HG03280 (cell line): ENCODE measurements at regions not wholly inside any gene's neighbourhood (a gene's known extent, or its start where the extent isn't known, plus 50 kb on each side); places are given as distances from the start of the nearest gene placed in this dataset.

ENCODE experiments used
- ATAC-seq: cut with Tn5 transposase; IDR thresholded peaks from one replicate; pipeline ENCODE4 v1.9.1; 2021; ENCODE audit warnings: mild to moderate bottlenecking, moderate library complexity; ENCODE audit not compliant: unreplicated experiment

- no peak for ATAC-seq
Measured at GRCh38 chr6:141347086-141347485, 785.6 kb upstream of the GJE1 start.

- ATAC-seq = no peak
Measured at GRCh38 chr6:141346535-141346934, 786.2 kb upstream of the GJE1 start.

DNA sequence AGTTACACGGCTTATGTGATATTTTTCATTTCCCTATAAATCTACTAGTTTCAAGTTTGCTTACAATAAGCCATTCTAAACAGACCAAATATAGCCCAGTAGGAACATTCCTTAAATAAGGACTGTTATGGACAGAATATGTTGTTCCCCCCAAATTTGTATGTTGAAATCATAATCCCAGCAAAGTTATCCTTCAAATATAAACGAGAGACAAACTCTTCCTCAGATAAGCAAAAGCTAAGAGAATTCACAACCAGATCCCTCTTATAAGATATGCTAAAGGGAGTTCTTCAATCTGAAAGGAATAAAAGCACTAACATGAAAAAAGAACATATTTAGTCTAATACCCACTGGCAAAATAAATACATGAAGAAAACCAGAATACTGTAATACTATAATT, 795.5 kb upstream of the GJE1 start:
- ATAC-seq = no peak

DNA sequence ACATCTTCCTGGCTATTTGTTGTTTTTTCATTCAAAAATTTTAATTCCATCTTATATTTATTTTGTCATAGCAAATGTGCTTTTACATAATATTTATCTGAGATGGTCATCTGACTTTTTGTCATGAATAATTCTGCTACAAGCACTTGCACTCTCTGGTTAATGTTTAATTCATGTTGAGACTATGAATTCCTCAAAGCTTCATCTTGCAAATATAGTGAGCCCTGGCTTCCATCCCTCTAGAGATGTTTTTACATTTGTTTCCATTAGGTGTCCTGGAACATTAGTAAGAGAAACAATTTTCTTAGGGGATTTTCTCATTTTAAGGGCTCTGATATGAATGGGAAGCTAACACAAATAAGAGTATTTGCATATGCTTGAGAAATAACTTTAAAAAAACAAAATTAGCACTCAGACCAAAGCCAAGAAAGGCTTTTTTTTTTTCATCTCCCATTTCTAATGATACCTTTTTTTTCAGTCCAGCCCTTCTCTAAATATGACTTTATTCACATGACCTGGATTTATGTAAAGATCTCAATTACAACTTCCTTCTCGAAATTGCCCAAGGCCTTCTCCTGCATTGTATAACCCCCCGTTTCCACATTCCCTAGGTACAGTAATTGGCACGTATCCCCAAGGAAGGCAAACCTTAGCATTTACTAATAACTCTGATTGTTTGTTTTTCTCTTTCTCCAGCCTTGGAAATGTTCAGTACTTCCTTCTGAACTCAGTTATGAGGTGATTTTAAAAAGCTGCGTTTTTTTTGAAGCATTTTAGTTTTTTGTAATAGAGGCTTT, 797.0 kb upstream of the GJE1 start:
- no peak for ATAC-seq

DNA sequence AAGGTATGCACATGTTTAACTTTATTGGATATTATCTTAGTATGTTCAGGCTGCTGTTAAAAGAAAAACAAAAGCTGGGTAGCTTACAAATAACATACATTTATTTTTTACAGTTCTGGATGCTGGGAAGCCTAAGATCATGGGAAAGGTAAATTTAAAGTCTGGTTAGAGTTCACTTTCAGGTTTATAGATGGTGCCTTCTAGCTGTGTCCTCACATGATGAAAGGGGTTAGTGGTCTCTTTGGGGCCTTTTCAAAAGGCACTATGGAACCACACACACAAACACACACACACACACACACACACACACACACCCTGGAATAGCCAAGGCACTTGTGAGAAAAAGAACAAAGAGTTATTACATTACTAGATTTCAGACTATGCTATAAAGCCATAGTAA, 805.8 kb upstream of the GJE1 start:
- no peak for ATAC-seq

GRCh38 chr6:141326426-141326825, 806.3 kb upstream of the GJE1 start:
- peak; percentile 70 for ATAC-seq

DNA sequence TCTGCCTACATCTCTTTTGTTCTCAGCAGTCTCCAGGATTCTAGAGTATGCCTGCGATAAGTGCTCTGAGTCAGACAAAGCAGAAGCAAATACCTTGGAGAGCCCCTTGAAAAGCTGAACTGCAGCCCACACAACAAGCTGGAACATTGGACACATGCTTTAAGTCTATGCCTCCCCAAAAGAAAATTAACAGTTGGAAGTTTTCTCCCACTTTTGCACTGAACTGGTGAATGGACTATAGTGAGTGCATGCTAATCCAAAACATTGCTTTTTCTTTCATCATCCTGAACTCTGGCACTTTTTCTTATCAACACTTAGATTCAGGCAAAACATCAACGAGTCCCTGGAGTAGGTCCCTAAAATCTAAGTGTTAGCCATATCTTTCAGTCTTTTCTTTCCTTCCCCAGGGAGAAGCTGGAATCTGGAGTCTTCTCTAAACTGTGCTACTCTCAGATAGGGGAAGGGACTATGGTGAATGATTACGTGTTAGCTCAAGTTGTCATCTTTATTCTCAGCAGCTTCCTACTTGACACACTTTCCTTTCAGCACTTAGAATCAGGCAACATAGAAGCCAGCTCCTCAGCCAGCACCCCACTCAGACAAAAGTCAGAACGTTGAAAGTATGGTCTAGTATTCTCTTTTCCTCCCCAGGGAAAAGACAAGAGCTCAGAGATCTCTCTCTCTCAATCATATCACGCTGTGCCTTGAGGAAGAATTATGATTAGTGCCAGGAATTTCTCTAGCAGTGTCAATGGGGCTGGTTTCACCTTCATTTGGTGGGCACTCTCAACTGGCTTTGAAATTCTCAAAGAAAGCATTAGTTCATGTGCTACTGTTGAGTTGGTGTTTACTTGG, 811.0 kb upstream of the GJE1 start:
- no peak for ATAC-seq

GRCh38 chr6:141316236-141316635, 816.5 kb upstream of the GJE1 start:
- no peak for ATAC-seq

DNA sequence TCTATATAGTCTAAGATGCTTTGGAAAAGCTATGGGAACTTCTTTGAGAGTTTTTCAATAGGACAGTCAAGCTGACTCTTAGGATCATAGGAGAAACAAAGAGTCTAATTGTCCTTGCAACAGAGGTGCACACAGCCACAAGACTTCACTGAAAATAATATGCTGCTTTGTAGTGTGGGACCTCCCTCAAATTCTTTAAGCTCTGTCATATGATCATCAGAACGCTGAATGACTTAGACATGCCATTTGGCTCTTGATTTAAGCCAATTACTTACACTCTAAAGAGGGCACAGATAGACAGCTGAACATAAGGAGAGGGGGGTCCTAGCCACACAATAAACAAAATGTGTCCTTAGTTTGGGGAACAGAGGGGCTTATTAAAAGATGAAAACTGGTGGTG, 818.7 kb upstream of the GJE1 start:
- no peak for ATAC-seq

- peak; percentile 60 for ATAC-seq
Measured at GRCh38 chr6:141309295-141309694, 823.4 kb upstream of the GJE1 start.

DNA sequence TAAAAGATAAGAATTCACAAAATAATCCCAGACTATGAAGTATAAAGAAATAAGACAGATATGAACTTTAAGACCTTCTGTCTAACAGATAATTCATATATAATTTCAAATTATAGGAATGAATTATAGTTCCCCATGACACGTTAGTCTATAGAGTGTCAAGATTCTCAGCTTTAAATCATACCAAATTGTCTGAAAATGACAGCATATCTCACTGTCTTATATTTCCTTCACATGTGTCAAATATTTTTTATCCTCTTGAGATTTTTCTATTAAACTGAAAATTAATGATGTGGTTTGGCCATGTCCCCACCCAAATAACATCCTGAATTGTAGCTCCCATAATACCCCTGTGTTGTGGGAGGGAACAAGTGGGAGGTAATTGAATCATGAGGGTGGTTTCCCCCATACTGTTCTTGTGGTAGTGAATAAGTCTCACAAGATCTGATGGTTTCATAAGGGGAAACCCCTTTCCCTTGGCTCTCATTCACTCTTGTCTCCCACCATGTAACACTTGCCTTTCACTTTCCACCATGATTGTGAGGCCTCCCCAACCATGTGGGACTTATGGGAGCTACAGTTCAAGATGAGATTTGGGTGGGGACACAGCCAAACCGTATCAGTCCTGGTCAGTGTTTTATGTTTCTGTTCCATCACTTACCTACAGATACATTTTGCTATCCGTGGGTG, 825.3 kb upstream of the GJE1 start:
- ATAC-seq = no peak

DNA sequence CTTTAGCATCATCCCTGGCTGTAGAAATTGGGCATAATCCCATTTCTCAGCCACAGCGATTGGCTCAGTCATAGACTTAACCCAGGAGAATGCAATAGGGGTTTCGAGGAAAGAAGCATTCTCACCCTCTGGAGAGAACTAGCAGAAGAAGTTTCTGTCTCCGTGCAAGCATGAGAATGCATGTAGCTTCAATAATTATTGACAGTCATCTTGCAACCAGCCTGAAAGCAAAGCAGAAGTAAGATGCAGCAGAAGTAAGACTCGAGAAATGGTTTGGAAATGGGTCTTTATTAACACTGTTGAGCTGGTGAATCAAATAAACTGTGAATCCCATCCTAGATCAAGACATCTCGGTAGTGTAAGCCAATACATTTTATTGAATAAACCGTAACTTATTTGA, 828.8 kb upstream of the GJE1 start:
- no peak for ATAC-seq

DNA sequence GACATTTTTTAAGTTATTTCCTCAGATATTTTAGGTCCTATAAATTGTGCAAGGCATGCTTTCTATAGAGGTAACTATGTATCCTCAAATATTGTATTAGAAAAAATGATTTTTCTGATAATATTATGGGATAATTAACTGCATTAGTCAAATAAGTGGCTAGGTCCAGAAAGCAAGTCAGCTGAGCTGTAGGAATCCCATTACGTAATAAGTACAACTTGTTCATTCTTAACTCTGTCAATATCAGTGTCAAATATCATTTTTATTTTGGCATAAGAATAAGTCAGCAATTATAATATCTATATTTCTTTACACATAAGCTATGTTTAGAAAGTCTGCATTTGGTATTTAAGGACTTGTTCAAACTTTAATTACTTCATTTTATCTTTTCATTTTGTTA, 830.9 kb upstream of the GJE1 start:
- no peak for ATAC-seq

GRCh38 chr6:141290941-141291721, 841.6 kb upstream of the GJE1 start:
- no peak for ATAC-seq

- ATAC-seq = no peak
Measured at GRCh38 chr6:141288947-141289346, 843.8 kb upstream of the GJE1 start.

- ATAC-seq = no peak
Measured at GRCh38 chr6:141282263-141282662, 850.5 kb upstream of the GJE1 start.

DNA sequence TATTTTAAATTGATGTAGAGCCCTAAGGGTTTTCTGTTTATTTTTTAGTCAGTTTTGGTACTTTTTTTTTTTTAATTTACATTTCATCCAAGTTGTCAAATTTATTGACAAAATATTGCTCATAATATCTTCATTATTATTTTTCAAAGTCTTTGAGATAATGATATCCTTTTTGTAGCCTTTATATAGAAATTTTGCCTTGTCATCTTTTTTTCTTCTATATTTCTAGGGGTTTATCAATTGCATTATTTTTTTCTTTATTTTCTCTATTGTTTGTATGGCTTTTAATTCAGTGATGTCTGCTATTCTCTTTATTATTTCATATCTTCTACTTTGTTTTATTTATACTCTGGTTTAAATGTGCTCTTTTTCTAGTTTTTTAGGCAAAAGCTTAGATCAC, 863.0 kb upstream of the GJE1 start:
- ATAC-seq = no peak

GRCh38 chr6:141267420-141267819, 865.3 kb upstream of the GJE1 start:
- no peak for ATAC-seq

DNA sequence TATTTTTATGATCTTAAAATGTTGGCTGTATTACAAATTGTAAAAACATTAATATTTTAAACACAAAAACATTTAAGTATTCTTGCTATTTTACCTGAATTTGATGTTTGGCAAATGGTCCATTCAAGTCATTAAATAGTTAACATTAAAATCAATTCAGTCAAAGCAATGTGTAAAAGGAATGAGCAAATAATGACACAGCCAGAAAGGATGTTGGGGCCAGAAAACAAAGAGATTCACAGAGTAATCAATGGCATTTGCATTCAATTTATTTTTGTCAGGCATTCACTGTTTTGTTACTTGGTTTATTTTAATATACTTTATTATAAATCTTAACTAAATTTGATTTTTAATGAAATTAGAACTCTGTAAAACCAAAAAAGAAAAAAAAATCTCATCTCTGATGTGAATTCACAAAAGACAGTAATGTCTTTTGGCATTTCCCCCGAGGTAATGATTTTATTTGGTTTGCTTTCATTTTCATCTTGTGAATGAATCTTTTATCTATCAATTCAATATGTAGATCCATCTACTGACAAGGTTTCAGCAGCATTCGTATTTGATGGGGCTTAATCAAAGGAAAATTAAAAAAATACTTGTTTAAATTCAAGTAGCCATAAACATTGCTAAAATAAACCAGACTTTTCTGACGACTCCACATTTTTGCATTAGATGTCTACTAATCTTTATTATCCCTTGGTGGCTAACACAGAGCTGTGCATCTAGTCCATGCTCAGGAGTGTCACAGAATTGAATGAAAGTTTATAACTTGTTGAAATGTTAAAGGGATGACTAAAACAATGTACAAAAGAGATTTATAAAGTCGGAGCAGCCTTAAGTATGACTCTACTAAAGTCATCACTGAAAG, 866.7 kb upstream of the GJE1 start:
- ATAC-seq = no peak

DNA sequence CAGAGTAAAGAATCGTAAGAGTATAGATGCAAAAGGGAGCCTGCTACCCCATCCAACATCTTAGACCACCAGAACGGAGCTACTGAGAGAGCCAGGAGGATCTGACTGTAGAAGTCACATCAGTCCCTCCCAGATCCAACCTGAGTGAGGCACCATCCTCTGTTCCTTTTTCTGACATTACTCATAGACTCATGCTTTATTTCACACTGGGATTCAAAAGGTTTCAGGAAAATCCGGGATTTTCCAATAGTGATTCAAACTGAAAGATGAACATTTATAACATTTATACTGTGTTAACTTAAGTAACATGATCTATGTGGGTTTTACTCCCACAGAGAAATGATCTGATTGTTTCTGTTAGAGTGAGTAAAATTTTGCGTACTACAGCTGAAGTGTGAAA, 868.6 kb upstream of the GJE1 start:
- ATAC-seq = no peak
